Fibroblast of pulmonary artery (primary cell): ENCODE measurements at regions not wholly inside any gene's neighbourhood (a gene's known extent, or its start where the extent isn't known, plus 50 kb on each side); places are given as distances from the start of the nearest gene placed in this dataset.

Experiments
- DNase-seq: peaks from one replicate; pipeline ENCODE4 v3.0.0-alpha.2; 2010; ENCODE audit warnings: low read depth
- H3K4me3 ChIP-seq: replicated peaks from 2 replicates; pipeline ENCODE4 v1.5.1; 2011; ENCODE audit warnings: low read depth, mild to moderate bottlenecking, control low read depth, low read length, moderate library complexity
- TF ChIP-seq, protein P1 (sequence below): IDR thresholded peaks from 2 replicates; pipeline ENCODE4 v1.5.1; 2011; ENCODE audit warnings: mild to moderate bottlenecking, control low read depth, low read length, inconsistent platforms; ENCODE audit errors: missing control alignments

DNA sequence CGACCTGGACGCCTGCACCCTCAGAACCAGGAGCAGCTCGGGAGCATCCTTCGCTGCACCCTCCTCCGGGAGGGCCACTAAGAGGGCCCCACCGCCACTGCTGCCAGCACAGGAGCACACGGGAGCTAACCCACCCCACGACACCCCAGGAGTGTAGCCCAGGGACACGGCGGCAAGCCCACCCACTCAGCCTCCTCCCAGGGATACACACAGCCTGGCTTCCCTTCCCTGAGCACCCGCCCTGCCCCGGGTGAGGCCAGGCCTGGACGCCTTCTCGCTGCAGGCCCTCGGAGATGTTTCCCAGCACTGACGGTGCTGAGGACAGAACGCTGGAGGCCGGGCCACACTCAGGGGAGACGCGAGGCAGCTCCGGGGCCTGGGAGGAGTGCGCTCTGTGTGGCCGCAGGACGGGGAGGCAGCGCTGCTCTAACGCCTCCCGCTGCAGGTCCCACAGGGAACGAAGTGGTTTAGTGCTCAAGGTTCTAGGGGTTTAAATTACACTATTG lies 190.4 kb downstream of the BRD1 start:
- DNase-seq = no peak
- TF ChIP-seq, protein P1, sequence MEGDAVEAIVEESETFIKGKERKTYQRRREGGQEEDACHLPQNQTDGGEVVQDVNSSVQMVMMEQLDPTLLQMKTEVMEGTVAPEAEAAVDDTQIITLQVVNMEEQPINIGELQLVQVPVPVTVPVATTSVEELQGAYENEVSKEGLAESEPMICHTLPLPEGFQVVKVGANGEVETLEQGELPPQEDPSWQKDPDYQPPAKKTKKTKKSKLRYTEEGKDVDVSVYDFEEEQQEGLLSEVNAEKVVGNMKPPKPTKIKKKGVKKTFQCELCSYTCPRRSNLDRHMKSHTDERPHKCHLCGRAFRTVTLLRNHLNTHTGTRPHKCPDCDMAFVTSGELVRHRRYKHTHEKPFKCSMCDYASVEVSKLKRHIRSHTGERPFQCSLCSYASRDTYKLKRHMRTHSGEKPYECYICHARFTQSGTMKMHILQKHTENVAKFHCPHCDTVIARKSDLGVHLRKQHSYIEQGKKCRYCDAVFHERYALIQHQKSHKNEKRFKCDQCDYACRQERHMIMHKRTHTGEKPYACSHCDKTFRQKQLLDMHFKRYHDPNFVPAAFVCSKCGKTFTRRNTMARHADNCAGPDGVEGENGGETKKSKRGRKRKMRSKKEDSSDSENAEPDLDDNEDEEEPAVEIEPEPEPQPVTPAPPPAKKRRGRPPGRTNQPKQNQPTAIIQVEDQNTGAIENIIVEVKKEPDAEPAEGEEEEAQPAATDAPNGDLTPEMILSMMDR = no peak
- H3K4me3 ChIP-seq = no peak overlapping the region

DNA sequence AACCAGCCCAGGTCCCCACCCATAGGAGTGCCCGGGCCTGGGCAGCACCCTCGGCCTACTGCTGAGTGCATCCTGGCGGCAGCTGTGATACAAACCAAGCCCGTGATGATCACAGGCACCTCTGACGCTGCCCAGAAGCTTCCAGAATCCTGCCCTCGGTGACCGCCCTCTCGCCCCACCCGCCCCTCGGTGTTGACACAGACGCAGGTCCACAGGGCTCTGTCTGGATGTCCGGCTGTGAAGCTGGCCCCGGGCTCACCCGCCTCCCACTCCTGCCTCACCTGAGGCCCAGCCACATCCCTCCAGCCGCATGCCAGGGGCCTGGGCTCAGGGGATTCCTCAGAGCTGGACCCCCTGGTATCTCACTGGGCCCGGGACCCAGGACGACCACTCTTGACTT lies 191.0 kb downstream of the BRD1 start:
- DNase-seq = no peak
- TF ChIP-seq, protein P1 = no peak
- H3K4me3 ChIP-seq = no peak overlapping the region

DNA sequence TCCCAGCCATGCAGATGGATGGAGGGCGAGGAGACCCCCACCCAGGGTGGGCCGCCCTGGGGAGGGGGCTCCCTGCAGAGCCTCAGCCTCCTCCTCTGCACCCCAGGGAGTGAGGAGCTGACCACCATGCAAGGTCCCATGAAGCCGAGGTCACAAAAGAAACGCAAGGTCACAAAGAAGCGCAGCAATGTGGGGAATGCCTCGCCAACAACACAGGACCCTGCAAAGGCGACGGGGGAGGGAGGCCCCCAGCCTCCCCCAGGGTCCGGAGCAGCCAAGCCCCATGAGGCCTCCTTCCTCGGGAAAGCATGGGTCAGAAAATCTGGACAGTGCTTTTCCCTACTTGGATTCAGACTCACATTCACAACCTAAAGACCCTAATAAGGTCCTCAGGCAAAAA lies 191.5 kb downstream of the BRD1 start:
- no peak overlapping the region for H3K4me3 ChIP-seq
- no peak for DNase-seq
- TF ChIP-seq, protein P1 = no peak

- no peak for DNase-seq
- H3K4me3 ChIP-seq = no peak overlapping the region
- TF ChIP-seq, protein P1 = no peak
Measured at GRCh38 chr22:49634006-49634772, 193.5 kb downstream of the BRD1 start.

GRCh38 chr22:49633010-49633324 lies 194.7 kb downstream of the BRD1 start:
- H3K4me3 ChIP-seq = no peak overlapping the region
- DNase-seq = no peak
- TF ChIP-seq, protein P1 = no peak

DNA sequence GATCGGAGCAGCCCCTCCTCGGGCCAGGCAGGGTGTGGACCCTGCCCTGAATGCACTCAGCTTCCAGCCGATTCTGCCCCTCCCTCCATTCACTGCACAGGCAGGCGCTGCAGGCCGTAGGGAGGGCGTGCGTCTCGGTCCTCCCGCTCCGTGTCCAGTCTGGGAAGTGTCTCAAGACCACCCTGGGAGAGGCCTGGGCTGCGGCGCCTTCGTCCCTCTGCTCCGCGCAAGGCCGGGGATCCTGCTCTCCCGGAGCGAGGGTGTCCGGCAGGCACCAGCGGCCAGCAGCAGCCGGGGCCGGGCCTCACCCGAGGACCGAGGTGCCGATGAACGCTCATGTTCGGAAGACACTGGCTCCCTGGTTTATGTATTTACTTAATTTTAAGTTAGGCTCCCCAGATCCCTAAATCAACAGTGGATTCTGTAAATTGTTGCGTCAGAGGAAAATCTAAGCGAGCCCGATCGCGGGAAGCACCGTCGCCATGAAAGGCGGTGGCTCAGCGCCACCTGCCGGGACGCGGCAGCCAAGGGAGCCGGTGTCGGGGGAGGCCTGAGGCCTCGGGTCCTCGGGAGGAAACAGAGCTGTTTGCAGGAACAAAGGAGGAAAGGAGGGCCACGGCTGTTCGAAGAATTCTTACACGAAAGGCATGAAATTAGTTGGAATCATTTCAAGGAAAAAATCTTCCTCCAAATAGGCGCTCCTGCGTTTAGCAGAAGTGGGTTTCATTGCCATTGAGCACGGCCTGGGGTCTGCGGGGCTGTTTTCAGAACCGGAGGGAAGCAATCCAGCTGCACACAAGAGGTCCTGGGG lies 195.3 kb downstream of the BRD1 start:
- H3K4me3 ChIP-seq = peak overlapping the region; percentile 40
- TF ChIP-seq, protein P1 = peak; percentile 84

More for the DNA sequence above, 195.3 kb downstream of the BRD1 start:
- DNase-seq = peak; percentile 62
